GM12865 (cell line): ENCODE measurements at regions not wholly inside any gene's neighbourhood (a gene's known extent, or its start where the extent isn't known, plus 50 kb on each side); places are given as distances from the start of the nearest gene placed in this dataset.

ENCODE experiments used
- DNase-seq: peaks from one replicate; pipeline ENCODE4 v3.0.0; 2010; ENCODE audit warnings: low read depth
- H3K4me3 ChIP-seq: 2 replicates; pipeline ENCODE4 v1.5.1; 2011; ENCODE audit warnings: mild to moderate bottlenecking, low read depth, low read length, control low read depth
- TF ChIP-seq, protein P1 (sequence below): IDR thresholded peaks from 2 replicates; pipeline ENCODE4 v1.5.1; 2011; ENCODE audit warnings: low read length, control low read depth, low read depth, inconsistent platforms; ENCODE audit not compliant: insufficient read depth; ENCODE audit errors: missing control alignments

DNA sequence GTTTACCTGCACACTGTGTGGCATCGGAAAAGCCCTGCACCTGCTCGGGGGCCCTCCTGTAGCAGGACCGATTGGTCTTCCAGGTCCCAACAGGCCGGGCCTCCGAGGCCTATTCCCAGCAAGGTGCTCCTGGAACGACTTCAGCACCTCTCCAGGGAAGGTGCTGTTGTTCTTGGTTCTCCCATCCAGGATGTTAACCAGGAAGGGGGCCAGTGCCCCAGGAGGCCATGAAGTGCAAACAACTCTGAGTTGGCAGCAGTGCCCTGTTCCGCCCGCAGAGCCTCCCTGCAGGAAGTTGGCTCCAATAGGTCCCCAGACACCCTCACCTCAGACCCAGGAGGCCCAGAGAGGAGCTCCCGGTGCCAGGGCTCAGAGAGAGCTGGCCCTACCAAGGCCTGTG lies 64.0 kb upstream of the DUSP5 start:
- TF ChIP-seq, protein P1, sequence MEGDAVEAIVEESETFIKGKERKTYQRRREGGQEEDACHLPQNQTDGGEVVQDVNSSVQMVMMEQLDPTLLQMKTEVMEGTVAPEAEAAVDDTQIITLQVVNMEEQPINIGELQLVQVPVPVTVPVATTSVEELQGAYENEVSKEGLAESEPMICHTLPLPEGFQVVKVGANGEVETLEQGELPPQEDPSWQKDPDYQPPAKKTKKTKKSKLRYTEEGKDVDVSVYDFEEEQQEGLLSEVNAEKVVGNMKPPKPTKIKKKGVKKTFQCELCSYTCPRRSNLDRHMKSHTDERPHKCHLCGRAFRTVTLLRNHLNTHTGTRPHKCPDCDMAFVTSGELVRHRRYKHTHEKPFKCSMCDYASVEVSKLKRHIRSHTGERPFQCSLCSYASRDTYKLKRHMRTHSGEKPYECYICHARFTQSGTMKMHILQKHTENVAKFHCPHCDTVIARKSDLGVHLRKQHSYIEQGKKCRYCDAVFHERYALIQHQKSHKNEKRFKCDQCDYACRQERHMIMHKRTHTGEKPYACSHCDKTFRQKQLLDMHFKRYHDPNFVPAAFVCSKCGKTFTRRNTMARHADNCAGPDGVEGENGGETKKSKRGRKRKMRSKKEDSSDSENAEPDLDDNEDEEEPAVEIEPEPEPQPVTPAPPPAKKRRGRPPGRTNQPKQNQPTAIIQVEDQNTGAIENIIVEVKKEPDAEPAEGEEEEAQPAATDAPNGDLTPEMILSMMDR, result no peak
- H3K4me3 ChIP-seq, result no peak overlapping the region
- DNase-seq, result no peak

DNA sequence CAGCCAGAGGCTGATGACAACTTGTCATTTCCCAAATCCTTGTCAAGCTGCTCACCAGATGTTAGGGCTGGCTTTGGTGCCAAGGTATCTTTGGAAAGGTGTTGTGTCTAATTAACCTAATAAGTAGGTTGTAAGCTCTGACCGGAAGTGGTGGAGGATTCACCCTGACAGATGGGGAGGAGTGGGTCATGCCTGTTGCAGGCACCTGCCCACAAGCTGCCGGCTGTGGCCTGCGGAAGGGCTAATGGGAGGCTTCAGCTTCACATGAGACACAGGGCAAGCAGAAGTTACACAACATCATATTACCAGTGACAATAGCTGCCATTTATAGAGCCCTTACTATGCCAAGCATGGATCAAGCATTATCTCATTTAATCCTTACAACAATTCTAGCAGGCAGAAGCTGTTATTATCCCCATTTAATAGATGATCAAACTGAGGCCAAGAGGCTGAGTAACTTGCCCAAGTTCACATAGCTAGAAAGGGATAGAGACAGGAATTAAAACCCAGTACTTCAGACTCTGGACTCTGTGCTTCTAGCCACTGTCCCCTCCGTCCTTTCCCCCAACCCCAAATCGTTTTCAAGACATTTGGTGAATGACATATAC lies 63.1 kb upstream of the DUSP5 start:
- TF ChIP-seq, protein P1, result no peak
- DNase-seq, result no peak
- no peak overlapping the region for H3K4me3 ChIP-seq

DNA sequence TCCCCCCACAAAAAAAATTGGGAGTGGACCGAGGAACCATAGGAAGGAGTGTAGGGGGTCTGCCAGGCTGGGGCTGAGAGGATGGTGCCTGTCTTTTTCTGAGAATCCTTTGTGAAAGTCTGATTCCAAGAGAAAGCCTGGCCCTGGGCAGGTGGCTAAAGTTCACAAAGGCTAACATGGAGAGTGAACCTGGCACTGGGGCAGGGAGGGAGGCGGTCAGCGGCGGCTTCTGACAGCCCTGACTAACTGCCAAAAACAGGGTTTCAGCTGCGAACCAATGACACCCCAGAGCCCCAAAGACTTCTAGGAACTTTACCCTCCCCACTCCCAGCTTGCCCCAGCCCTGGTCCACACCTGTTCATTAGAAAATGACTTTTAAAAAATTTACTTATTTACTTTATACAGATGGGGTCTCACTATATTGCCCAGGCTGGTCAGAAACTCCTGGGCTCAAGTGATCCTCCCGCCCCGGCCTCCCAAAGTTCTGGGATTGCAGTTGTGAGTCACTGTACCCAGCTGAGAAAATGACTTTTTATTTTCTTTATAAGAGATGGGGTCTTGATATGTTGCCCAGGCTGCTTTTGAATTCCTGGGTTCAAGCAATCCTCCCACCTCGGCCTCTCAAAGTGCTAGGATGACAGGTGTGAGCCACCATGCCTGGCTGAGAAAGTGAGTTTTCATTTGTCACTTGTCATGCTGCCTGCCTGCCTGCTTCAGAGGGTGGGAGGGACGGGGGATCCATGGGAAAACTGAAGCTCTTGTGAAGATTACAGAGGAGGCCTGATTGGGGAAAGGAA lies 61.0 kb upstream of the DUSP5 start:
- H3K4me3 ChIP-seq, result no peak overlapping the region
- no peak for DNase-seq
- TF ChIP-seq, protein P1, result no peak

DNA sequence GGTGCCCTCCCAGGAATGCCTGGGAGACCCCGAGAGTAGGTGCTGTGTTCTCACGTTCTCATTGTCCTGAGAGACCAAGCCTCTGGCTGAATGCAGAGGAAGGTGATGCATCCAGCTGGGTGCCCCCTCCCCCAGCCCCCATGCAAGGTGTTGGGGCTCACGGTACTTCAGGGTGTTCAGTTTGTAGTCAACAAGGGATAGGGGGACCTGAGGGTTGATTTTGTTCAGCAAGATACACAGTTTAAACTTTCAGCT lies 60.4 kb upstream of the DUSP5 start:
- no peak overlapping the region for H3K4me3 ChIP-seq
- DNase-seq, result no peak
- TF ChIP-seq, protein P1, result no peak

DNA sequence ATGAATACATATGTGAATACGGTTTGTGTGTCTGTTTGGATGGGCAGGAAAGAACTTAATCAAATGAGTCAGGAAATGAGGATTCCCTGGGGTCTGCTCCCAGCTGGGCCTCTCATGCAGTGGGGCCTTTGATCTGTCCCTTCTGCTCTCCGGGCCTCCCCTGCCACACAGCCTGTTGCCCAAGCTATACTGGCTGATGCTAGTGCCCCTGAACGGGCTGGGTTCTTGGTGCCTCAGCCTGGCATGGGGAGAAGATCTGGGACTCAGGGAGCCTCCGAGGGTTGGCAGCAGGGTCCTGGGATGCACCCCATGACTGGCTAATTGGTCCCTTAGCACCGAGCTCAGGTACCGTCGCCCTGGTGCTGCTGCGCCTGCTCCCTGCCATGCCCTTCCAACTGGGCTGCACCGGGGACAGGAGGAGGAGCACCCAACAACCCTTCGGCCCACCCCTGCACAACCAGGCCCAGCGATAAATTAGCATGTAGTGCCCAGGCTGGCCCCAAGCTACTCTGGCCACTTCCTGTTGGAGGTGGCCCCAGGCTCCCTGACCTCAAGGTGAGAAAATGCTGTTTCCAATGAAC lies 59.9 kb upstream of the DUSP5 start:
- DNase-seq, result no peak
- TF ChIP-seq, protein P1, result no peak
- no peak overlapping the region for H3K4me3 ChIP-seq

DNA sequence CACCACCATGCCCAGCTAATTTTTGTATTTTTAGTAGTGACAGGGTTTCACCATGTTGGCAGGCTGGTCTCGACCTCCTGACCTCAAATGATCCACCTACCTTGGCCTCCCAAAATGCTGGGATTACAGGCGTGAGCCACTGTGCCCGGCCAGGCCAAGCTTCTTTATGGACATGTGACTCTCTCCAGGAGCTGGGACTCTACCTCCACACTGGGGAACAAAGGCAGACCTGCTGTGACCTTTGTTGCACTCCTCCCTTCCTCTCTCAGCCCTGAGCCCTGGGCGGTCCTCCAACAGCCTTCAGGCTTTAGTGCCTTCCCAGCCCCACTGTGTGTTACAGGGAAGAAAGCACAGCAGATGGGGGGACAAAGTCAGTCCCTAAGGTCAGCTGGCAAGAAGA lies 55.0 kb upstream of the DUSP5 start:
- TF ChIP-seq, protein P1, result no peak
- no peak for DNase-seq
- H3K4me3 ChIP-seq, result no peak overlapping the region
